ENCODE measurements at regions not wholly inside any gene's neighbourhood (a gene's known extent, or its start where the extent isn't known, plus 50 kb on each side); places are given as distances from the start of the nearest gene placed in this dataset.
"Not testable (repeated sequence)": the region's sequence is repeated elsewhere in the genome, so short reads cannot be mapped to it uniquely, and the experiment has no call there.

- DNase-seq: no peak
Observed at GRCh38 chr18:53920312-53921075, 304.0 kb downstream of the MBD2 start.

GRCh38 chr18:53918091-53918490, 306.4 kb downstream of the MBD2 start:
- no peak for DNase-seq

GRCh38 chr18:53911200-53911599, 313.3 kb downstream of the MBD2 start:
- no peak for DNase-seq

- DNase-seq: no peak
Observed at GRCh38 chr18:53909668-53910067, 314.8 kb downstream of the MBD2 start.

GRCh38 chr18:53907921-53908320, 316.5 kb downstream of the MBD2 start:
- no peak for DNase-seq

- no peak for DNase-seq
Observed at GRCh38 chr18:53906681-53907080, 317.8 kb downstream of the MBD2 start.

GRCh38 chr18:53894675-53895442, 329.6 kb downstream of the MBD2 start:
- DNase-seq: no peak

GRCh38 chr18:53887447-53887846, 337.0 kb downstream of the MBD2 start:
- DNase-seq: no peak

- DNase-seq: no peak
Observed at GRCh38 chr18:53886058-53886457, 338.4 kb downstream of the MBD2 start.

GRCh38 chr18:53883771-53884170, 340.7 kb downstream of the MBD2 start:
- DNase-seq: no peak

- no peak for DNase-seq
Observed at GRCh38 chr18:53874103-53874502, 350.4 kb downstream of the MBD2 start.

GRCh38 chr18:53864770-53865169, 359.7 kb downstream of the MBD2 start:
- no peak for DNase-seq

GRCh38 chr18:53862921-53863320, 361.5 kb downstream of the MBD2 start:
- no peak for DNase-seq

GRCh38 chr18:53861185-53861584, 363.3 kb downstream of the MBD2 start:
- DNase-seq: no peak

GRCh38 chr18:53859764-53860163, 364.7 kb downstream of the MBD2 start:
- no peak for DNase-seq

- no peak for DNase-seq
Observed at GRCh38 chr18:53850902-53851301, 373.6 kb downstream of the MBD2 start.

- DNase-seq: no peak
Observed at GRCh38 chr18:53843763-53844162, 380.7 kb downstream of the MBD2 start.

- DNase-seq: no peak
Observed at GRCh38 chr18:53843113-53843760, 381.2 kb downstream of the MBD2 start.

- DNase-seq: no peak
Observed at GRCh38 chr18:53838746-53839145, 385.7 kb downstream of the MBD2 start.

GRCh38 chr18:53821141-53821540, 403.3 kb downstream of the MBD2 start:
- DNase-seq: not testable (repeated sequence)

- no peak for DNase-seq
Observed at GRCh38 chr18:53819671-53820070, 404.8 kb downstream of the MBD2 start.

- DNase-seq: no peak
Observed at GRCh38 chr18:53819174-53819573, 405.3 kb downstream of the MBD2 start.

- DNase-seq: no peak
Observed at GRCh38 chr18:53817976-53818950, 406.2 kb downstream of the MBD2 start.
